NCI-H748 (cell line): ENCODE measurements at regions not wholly inside any gene's neighbourhood (a gene's known extent, or its start where the extent isn't known, plus 50 kb on each side); places are given as distances from the start of the nearest gene placed in this dataset.

Experiments
- DNase-seq: peaks from one replicate; lab custom pipeline; 2025; ENCODE audit not compliant: unreplicated experiment; lab: John Stamatoyannopoulos, UW

DNA sequence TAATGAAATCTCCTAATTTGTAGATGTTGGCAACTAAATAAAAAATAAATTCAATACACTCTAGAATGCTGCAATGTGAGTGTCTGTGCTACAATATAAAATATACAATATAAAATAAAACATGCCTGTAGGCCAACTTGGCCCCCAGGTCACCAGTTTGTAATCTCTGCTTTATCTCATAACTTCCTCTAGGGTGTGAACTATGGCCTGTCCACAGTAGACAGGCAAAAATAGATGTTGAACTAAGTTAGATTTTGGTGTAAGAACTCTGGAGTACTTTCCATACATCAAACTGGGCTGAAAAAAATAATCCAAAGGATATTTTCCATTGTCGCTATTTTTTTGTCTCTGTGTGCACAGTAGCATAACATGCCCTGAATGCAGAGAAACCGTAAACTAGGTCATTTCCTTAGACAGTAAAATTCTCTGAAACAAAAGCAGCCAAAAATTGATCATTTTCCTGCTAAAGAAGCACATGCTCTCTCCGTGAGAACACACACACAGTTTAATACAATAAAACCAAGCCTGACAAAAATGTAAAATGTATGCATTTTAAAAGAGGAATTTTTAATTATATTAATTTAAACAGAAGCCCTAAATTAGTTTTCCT lies 98.5 kb upstream of the ZFP64 start:
- no peak for DNase-seq

DNA sequence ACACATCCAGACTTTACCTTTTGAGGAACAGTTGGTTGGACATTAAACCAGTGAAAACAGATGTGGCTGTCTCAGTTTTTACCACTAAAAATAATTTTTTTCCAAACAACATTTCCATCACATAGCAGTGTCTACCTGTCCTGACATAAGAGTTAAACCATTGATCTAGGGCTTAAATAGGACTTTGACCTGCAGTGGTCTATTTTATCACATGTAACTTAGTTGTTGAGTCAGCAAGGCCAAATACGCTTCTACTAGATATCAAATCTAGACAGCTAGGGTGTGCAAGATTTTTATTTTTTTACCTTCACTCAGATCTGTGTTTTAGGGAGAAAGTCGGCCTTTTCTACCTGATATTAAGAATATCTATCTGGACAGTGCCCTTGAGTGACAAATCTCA lies 88.8 kb upstream of the ZFP64 start:
- DNase-seq = no peak

DNA sequence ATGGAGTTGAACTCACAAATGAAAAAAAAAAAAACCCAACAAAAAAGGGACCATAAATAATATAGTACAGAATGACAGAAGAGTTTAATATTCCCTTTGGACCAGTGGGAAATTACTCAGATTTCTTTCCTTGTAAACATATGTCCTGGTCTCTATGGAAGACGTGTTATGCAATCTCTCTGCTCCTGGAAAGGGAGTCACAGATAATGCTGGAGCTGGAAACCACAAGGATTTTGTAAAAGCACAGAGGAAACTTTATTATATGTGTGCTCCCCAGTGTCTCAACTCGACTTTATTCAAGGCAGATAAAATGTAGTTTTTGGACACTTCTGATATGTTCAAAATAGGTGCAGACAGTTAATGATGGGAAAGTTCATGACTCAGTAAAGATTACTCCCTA lies 88.1 kb upstream of the ZFP64 start:
- no peak for DNase-seq

DNA sequence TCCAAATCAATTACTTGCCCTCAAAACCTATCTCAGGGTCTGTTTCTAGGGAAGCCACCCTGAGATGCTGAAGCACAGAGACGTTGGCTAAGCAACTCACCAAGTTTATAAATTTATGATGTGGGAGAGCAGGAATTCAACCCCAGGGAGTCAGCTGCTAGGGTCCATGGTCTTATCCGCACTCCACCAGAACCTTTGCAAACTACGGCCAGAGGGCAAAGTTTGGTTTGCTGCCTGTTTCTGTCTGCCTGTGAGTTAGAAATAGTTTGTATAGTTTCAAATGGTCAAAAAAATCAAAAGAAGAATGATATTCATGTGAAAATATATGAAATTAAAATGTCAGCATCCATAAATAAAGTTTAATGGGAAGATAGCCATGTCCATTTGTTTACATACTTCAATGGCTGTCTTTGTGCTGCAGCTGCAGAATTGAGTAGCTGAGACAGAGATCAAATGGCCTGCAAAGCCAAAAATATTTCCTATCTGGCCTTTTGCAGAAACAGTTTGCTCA lies 83.7 kb upstream of the ZFP64 start:
- DNase-seq = no peak

DNA sequence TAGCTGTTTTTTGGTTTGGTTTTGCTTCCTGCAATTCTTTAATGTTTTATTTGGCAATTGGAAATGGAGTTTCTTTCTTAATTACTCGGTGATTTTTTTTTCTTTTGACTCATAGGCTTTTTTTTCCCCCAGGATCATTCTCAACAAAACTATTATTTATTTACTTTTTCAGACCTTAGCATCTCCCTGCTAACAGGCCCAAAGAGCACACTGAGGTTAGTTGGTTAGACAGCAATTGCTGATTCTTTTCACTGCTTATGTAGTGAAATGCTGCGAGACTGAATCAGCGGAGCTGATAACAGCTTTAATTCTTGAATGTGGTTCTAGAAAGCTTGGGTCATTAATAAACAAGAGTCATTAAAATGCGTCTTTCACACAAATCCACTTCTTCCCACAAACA lies 79.1 kb upstream of the ZFP64 start:
- DNase-seq = no peak

DNA sequence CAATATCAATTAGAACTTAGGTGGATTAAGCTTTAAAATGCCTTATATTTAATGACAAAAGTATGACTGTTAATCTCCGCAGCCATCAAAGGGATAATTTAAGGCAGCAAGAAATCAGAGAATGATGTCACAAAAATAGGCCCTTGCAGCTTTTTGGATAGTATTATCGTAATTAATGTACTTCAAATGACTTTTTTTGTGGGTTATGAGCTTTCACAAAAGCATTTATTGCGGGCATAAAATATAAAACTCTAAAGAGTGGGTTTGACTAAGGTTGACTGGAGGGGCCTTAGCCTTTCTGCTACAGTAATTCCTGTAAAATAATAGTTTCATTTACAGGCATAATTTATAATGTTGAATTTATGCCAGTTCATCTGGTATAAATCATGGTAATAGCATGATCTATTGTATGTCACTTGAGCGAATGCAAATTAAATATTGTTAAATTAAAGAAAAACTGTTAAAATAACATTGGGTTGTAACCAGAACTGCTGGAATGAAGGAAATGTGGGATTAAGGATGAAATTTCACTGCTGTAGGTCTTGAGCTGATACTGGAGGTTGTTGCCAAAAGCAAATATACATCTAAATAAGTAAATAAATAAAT lies 78.5 kb upstream of the ZFP64 start:
- no peak for DNase-seq

DNA sequence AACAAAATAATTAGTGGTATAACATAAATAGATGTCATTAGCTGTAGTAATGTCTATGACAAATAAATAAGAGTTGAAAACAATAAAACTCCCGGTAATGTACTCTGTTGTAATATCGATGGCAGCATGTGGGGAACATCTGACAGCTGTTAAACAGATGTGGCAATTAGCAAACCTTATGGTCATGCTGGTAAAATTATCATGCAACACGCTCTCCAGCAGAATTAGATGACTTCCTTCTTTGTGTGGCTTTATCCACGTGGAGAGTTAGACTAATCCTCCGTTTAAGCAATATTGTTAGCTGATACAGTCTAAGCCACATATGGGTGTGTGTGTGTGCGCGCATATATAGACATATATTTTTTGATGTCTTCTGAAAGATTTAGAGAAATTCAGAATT lies 77.7 kb upstream of the ZFP64 start:
- peak; percentile 1 for DNase-seq

DNA sequence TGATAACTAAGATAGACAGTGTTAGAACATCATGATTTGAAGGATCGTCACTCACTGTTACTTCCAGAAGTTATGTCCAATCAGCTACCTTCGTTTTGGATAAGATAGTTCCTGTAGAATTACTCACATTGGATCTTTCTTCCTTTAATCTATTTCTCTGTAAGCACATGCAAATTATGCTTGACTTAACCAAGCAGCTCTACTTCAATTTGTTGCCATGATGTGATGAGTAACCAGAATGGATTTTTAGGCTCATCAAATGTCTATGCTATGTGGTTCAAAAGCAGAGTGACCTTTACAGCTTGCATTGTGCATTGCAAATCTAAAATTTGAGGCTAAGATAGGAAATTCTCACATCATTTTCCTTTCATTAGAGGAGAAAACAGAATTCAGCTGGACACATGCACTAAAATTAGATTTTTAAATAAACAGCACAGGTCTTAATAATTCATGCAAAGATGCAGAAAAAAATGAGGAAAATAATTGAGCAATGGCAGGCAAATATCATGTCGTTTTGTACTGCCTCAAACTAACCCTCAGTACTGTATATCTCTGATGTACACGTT lies 76.7 kb upstream of the ZFP64 start:
- DNase-seq = no peak

DNA sequence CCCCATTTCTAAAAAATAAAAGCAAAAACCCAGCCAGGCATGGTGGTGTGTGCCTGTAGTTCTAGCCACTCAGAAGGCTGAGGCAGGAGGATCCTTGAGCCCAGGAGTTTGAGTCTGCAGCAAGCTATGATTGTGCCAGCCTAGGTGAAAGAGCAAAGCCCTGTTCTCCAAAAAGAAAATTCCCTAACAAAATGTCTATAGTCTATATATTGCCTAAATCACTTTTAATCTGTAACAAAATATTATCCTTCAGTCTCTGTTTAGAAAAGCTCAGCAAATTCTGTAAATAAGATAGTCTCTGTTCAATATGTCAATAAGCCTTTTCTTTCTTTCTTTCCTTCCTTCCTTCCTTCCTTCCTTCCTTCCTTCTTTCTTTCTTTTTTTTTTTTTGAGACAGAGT lies 75.8 kb upstream of the ZFP64 start:
- no peak for DNase-seq

DNA sequence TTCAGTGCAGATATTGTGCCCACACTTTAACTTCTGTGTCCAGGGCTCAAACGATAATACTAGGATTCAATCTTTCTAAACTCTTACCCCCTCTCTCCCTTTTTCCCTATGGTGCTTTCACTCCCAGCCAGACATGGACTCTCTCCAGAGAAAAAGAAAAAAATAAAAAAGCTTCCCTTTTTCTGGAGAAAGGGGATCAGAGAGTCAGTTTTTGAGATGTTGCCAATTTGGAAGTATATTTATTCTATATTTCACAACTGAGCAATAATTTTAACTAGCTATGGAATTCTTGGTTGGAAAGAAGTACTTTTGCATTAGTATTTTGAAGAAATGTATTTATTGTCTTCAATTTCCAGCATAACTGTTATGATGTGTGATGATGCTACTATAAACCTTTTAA lies 72.2 kb upstream of the ZFP64 start:
- DNase-seq = no peak

DNA sequence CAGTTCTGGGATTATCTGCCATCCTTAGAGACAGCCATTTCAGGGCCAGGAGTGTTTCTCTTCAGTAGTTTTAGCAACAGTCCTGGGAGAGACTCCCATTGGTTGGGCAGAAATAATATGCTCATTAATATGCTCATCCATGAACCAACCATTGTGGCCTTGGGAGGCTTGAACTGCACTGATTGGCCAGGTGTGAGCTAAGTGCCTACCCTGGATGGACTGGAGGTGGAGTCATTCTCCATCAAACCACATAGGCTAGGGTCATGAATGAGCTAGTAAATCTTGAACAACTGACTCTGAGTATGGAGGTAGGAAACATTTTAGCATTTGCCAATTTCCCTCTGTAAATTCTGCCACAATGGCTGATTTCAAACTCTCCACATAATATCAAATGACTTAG lies 70.2 kb upstream of the ZFP64 start:
- DNase-seq = no peak

DNA sequence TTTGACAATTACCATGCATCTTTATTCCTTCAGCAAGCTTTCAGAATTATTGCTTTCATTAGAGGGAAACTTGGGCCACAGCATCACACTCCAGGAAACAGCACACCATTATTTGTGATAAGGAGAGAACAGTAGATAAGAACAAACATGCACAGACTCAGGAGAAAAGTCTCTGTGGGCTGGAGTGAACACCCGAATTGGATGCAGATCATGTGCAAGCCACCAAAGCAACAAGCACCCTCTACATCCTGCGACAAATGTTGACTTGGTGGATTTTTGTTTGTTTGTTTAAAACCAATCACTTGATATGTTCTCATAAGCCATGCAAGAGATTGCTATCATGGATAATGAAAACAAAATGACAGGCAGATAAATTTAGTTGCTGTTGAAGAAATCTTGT lies 67.7 kb upstream of the ZFP64 start:
- DNase-seq = no peak

DNA sequence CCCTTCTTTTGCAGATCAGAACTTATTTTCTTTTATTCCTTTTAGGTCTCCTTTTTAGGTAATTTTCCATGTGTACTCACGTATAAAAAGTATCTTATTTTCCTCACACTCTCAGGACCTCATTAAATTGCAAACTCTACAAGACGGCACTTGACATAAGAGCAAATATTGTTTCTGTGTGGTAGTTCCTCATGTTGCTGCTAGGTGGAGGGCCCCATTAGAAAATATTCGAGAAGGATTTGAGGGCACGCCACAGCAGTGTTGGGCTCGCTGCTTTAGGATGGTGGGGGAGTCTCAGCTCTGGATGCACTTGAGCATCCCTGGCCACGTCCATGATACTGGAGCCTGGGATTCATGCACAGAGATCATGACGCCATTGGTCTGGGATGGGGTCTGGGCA lies 64.9 kb upstream of the ZFP64 start:
- no peak for DNase-seq

DNA sequence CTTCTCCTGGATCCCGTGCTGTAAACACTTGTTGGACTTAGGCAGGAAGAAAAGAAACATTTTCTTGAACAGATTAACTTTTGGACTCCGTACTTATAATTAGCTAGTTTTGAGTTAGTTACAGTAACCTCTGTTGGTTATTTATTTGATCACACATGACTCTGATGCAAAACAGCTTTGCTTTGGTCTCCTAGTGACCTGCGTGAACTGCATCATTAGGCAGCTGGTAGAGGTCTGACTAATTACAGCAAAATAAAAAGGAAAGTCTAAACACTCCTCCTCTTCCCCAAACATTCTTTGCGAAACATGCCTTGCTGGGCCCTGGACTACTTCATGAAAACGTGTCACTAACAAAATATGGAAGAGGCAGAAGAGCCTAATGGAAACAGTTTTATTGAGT lies 61.1 kb upstream of the ZFP64 start:
- DNase-seq = no peak

DNA sequence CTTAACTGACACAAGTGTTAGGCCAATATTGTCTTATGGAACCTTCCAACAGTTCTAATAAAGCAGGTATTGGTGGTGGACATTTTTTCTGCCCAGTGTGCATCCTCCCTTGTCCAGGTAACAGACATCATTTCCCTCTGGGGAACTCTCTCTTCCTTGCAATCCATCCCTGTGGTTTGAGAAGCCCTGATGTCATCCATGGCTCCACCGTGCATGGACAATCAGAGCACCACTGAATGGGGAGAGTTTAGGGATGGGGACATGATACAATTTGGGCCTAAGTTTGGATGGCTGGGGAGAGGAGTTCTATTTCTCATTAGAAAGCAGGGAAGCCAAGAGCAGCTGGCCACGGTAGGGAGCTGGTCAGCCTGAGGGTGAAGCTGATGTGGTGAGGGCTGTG lies 60.2 kb upstream of the ZFP64 start:
- DNase-seq = no peak

DNA sequence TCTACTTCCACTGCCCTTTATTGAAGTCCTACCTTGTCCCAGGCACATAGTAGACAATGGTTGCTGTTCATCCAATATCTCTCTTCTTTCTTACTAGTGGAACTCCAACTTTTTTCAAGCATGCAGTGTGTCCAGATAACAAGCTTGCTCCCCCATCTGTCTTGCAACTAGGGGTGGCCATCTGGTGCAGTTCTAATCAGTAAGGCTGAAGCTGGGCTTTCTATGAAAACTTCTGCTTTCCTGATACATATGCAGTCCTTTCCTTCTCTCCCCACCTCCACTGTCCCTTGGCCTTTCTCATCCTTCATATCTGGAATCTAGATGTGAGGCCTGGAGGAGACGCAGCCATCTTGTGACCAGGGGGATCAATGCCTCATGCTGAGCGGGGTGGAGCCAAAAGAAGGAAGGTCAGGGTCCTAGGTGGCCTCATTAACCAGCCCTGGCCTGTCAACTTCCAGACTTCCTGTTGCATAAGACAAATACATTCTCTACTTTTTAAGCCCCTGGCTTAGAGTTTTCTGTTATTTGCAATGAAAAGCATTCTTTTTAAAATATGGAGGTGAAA lies 59.6 kb upstream of the ZFP64 start:
- no peak for DNase-seq

DNA sequence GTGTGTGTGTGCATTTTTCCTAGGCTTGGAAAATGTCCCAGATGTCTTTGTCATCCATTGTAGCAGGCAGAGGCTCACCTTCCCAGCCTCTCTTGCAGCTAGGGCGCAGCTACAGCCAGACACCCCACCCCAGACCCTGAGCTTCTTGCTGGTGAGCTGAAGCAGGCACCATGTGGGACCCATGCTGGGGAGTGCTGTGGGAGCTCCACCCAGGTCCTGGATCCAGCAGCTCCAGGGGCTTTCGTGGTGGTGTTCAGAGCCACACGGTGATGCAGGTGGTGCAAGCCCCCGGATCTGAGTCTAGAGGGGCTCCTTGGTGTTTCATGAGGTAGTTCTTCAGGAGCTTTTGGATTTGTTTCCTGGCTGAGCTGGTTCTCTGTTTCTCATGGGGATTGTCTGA lies 56.0 kb upstream of the ZFP64 start:
- no peak for DNase-seq

DNA sequence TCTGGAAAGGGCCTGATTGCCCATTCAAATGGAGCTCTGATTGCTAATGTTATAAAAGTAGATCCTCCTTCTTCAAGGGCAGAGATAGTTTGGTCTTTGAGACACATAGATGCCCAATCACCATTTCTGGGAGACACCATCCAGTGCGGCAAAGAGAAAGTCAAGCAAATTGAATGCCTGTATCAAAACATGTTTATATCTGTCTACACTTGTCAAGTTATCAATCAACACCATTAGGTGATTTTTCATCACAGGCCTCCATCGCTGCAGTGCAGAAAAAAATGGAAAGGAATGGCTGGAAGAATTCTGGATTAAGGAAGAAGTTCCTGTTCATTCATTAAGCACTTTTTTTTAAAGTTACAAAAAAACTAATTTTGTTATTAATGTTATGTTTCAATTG lies 54.8 kb upstream of the ZFP64 start:
- no peak for DNase-seq

DNA sequence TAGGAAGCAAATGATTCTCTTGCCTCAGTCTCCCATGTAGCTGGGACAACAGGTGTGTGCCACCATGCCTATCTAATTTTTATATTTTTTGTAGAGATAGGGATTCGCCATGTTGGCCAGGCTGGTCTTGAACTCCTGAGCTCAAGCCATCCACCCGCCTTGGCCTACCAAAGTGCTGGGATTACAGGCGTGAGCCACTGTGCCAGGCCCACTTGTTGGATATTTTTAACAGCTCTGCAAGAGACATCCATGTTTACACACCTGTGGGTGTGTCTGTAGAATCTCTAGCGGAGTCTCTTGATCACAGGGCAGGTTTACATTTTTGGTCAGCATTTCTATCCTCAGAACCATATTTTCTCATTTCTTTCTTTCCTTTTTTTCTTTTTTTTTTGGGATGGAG lies 53.1 kb upstream of the ZFP64 start:
- DNase-seq = no peak

DNA sequence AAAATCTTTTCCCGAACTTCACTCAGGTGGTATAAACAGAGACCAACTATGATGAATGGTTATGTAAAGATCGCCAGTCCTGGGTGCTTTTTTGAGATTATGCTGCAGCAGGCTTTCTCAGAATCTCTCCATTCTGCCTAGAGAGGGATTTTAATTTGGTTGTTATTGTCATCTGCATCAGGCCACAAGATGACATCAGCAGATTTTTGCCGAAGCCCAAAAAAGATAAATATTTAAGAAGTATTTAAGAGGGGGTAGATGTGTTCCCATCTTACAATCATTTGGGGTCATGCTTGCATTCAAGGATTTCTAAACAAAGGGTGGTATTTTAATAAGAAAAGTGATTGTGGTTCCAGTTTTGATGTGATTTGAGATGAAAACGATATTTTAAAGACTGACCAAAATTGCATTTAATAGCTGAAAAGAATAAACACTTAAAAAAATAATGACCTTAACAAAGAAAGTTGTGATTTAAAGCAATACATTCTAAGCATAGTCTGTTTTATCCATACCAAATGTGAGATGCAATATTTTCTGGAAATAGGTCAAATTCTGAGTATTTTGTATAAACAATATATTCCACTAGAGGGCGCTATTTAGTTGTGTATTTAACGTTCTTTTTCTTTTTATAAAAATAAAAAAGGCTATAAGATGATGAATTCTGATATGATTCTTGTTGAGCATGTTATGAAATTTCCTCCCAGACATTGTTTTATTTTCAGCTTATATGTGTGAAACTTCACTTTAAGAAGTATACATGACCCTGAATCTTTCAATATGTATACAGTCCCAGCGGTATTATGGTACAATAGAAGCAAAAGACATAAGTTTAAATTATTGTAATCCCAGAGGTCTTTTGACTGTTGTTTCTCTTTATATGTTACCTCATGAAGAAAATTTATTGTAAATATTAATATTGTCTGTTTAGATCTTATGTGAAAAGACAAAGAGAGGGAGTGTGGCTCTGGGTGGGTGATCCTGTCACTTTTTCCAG lies 51.0 kb upstream of the ZFP64 start:
- peak; percentile 16 for DNase-seq
